Cardiac fibroblast (primary cell): ENCODE measurements at regions not wholly inside any gene's neighbourhood (a gene's known extent, or its start where the extent isn't known, plus 50 kb on each side); places are given as distances from the start of the nearest gene placed in this dataset.

ENCODE experiments used
- DNase-seq, 2 donors: peaks; one replicate each; pipeline versions ENCODE4 v3.0.0 to v3.0.0-alpha.2; 2010; ENCODE audit warnings: low read depth in 2 of 2
- H3K4me3 ChIP-seq, 2 donors: replicated peaks in 1 of 2; 1 replicate in 1 of 2; 2 replicates in 1 of 2; pipeline ENCODE4 v1.5.1; 2011; ENCODE audit warnings: low read depth in 2 of 2, low read length in 2 of 2, mild to moderate bottlenecking in 2 of 2, moderate library complexity in 1 of 2
- CTCF ChIP-seq: IDR thresholded peaks from one replicate; pipeline ENCODE4 v1.5.1; 2011; ENCODE audit warnings: low read depth, mild to moderate bottlenecking, low read length, inconsistent platforms

DNA sequence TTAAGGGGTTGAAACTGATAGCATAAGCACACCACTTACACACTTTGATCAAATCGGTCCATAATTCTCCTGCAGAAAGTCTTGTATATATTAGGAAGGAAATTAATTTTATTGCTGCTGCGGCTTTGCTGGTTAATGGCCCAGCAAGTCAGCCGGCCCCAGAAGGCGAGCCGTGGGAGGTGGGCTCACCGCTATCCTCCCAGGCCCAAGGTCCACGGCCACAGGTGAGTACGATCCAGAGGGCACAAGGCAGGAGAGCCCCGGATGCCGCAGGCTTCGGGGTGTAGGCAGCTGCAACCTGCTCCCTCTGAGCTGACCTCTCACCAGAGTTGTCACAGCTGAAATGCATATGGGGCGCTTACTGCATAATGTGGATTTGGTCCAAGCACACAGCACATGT lies 165.7 kb downstream of the TBX5 start:
- no peak for DNase-seq
- no peak for TF ChIP-seq CTCF
- H3K4me3 ChIP-seq: no peak overlapping the region

- no peak overlapping the region for H3K4me3 ChIP-seq
- DNase-seq: peak in 1 of 2 donors; percentile 93
- TF ChIP-seq CTCF: no peak
Measured at GRCh38 chr12:114238808-114239207, 167.1 kb downstream of the TBX5 start.

DNA sequence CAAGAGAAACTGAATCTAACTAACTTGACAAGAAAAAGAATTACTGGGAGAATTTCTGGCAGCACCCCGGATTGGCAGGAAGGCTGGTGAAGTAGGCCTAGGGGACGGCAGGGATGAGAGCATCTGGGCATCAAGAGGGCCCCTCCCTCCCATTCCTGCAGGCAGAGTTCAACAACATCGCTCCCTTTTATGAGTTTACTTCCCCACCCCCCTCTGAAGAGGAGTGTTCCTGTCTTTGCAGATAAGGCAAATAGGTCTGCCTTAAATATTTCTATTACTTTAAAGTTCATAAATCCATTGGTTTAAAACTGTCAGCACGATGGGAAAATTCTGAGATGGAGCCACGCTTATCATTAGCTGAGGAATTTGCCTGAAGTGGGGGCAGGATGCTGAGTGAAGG lies 168.7 kb downstream of the TBX5 start:
- no peak for DNase-seq
- TF ChIP-seq CTCF: no peak
- no peak overlapping the region for H3K4me3 ChIP-seq

- DNase-seq: no peak
- no peak overlapping the region for H3K4me3 ChIP-seq
- TF ChIP-seq CTCF: no peak
Measured at GRCh38 chr12:114232187-114232586, 173.8 kb downstream of the TBX5 start.

DNA sequence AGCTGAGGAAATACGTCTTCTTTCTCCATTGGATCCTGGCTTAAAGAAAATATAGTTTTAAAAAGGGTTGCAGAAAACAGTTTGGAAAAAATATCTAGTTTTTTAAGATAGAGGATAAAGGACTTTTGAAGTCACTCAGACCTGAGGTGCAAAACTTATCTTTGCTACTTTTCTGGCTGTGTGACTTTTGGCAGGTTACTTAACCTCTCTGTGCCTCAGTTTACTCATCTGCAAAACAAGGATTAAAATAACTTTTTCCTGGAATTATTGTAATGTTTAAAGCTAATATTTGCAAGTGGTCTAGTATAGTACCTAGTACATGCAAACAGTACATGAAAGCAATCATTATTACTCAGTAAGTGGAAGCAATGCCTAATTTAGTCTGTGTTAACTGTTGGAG lies 176.8 kb downstream of the TBX5 start:
- no peak for TF ChIP-seq CTCF
- no peak overlapping the region for H3K4me3 ChIP-seq
- DNase-seq: no peak

GRCh38 chr12:114226241-114226928 lies 179.6 kb downstream of the TBX5 start:
- H3K4me3 ChIP-seq: no peak overlapping the region
- no peak for TF ChIP-seq CTCF
- DNase-seq: no peak
